ENCODE measurements at regions not wholly inside any gene's neighbourhood (a gene's known extent, or its start where the extent isn't known, plus 50 kb on each side); places are given as distances from the start of the nearest gene placed in this dataset.
"Not testable (repeated sequence)": the region's sequence is repeated elsewhere in the genome, so short reads cannot be mapped to it uniquely, and the experiment has no call there.

DNA sequence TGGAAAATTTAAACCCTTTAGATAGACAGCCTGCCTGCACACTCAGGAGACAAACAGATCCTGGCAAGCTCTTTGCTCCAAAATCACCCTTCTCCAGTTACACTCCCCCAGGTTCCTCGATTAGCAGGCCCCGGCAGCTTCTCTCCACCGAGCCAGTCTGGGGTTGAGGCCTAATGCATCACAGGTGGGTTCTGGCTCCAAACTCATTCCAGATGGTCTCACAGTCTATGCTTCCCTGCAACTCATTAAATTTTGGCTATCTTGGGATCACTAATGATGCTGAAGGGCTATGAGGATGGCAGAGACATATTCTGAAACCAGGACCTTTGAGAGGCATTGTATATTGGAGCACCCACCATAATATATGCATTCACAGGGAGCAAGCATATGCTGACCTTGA, 559.8 kb upstream of the USP24 start:
- no peaks in the 10 kb centered on the region for H3K4me1 Mint-ChIP-seq (ENCODE audit: low read depth)
- no peak for DNase-seq
- H3K27me3 Mint-ChIP-seq (ENCODE audit: insufficient read depth) = no peaks in the 10 kb centered on the region
- TF ChIP-seq, protein P1, sequence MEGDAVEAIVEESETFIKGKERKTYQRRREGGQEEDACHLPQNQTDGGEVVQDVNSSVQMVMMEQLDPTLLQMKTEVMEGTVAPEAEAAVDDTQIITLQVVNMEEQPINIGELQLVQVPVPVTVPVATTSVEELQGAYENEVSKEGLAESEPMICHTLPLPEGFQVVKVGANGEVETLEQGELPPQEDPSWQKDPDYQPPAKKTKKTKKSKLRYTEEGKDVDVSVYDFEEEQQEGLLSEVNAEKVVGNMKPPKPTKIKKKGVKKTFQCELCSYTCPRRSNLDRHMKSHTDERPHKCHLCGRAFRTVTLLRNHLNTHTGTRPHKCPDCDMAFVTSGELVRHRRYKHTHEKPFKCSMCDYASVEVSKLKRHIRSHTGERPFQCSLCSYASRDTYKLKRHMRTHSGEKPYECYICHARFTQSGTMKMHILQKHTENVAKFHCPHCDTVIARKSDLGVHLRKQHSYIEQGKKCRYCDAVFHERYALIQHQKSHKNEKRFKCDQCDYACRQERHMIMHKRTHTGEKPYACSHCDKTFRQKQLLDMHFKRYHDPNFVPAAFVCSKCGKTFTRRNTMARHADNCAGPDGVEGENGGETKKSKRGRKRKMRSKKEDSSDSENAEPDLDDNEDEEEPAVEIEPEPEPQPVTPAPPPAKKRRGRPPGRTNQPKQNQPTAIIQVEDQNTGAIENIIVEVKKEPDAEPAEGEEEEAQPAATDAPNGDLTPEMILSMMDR (IDR thresholded peaks at IDR 0.05) = no peak
- H3K4me3 Mint-ChIP-seq = no peak overlapping the region
- H3K36me3 Mint-ChIP-seq (ENCODE audit: low read depth) = no peaks in the 10 kb centered on the region
- no peak overlapping the region for H3K27ac Mint-ChIP-seq
- no peaks in the 10 kb centered on the region for H3K9me3 Mint-ChIP-seq

DNA sequence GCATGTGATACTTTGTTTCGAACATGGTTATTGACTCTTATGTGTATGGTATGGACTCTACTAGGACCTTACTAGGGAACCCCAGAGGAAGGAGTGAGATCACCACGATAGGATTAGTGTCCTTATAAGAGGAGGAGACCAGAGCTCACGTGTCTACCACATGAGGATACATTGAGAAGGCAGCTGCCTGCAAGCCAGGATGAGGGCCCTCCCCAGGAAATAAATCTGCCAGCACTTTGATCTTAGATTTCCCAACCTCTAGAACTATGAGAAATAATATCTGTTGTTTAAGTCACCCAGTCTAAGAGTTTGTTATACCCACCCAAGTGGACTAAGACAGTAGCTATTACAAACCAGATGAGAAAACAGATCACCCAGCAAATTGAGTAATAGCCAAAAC, 559.3 kb upstream of the USP24 start:
- H3K4me3 Mint-ChIP-seq = no peak overlapping the region
- H3K9me3 Mint-ChIP-seq = no peaks in the 10 kb centered on the region
- H3K36me3 Mint-ChIP-seq (ENCODE audit: low read depth) = no peaks in the 10 kb centered on the region
- TF ChIP-seq, protein P1 (IDR thresholded peaks at IDR 0.05) = no peak
- no peaks in the 10 kb centered on the region for H3K27me3 Mint-ChIP-seq (ENCODE audit: insufficient read depth)
- no peaks in the 10 kb centered on the region for H3K4me1 Mint-ChIP-seq (ENCODE audit: low read depth)
- no peak overlapping the region for H3K27ac Mint-ChIP-seq
- DNase-seq = no peak

DNA sequence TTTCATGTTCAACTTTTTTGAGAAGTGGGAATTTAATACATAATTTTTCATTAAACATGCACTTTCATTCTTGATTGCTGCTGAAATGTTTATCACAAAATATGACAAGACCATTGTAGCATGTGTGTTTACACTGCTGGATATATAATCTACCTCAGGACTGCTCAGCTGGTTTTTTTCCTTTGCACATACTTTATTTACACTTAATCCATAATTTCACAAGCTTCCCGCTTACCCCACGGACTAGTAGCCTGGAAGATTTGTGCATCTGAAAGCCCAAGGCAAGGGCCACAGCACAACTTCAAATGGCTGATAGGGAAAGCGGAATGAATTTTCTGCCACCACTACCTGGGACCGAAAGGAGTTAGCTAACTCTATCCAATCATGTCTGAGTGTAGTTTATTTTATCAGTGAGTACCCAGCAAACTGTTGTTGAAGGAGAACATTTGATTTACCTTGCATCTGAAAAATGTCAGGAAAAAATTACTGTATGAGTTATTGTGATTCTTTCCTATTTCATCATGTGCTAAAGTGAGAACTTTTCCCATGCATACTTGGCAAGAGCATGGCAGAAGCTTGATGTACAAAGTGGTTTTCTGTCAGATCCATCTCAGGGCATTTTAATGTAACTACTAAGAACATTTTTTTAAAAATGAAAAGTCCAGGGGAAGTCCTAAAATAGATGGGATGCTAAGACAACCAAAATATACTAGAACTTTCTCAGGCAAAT, 558.2 kb upstream of the USP24 start:
- H3K4me1 Mint-ChIP-seq (ENCODE audit: low read depth) = no peaks in the 10 kb centered on the region
- no peak overlapping the region for H3K27ac Mint-ChIP-seq
- H3K4me3 Mint-ChIP-seq = no peak overlapping the region
- H3K9me3 Mint-ChIP-seq = no peaks in the 10 kb centered on the region
- no peaks in the 10 kb centered on the region for H3K27me3 Mint-ChIP-seq (ENCODE audit: insufficient read depth)
- no peaks in the 10 kb centered on the region for H3K36me3 Mint-ChIP-seq (ENCODE audit: low read depth)
- DNase-seq = no peak
- TF ChIP-seq, protein P1 (IDR thresholded peaks at IDR 0.05) = no peak

DNA sequence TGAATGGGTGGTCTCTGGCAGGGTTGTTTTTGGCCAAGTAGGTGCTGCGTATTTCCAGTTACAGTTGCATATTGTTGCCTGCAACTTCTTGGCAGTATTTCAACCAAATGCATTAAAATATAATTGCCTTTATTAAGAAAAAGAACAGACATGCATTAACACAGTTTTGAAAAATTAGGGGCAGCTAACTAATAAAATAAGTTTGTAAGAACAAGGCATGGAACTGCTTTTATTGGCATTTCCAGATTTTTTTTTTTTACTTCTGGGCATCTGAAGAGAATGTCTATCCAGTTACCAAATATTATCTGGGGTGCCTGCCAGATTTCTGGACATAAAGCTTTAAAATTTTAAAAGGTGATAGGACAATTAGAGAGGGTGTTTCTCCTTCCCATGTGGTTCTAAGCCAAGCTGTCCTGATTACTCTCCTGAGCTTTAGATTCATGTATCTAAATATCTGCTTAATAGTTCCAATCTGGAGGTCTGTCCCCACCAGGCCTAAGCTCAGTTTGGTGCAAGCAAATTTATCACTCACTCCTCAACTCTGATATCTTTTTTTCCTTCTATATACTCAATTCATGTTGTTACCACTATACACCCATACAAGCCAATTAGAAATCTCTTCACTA, 553.3 kb upstream of the USP24 start:
- Mint-ChIP-seq H3K36me3 (ENCODE audit: low read depth) (peaks cover 2% of the 10 kb centered on the region; the same call in 1 of the 2 replicates), H3K27ac (no peak overlapping the region), H3K27me3 (ENCODE audit: insufficient read depth) (no peaks in the 10 kb centered on the region; the same call in 1 of the 2 replicates), H3K4me3 (no peak overlapping the region), H3K4me1 (ENCODE audit: low read depth) (no peaks in the 10 kb centered on the region), H3K9me3 (no peaks in the 10 kb centered on the region)
- TF ChIP-seq, protein P1 (IDR thresholded peaks at IDR 0.05) = no peak
- no peak for DNase-seq

DNA sequence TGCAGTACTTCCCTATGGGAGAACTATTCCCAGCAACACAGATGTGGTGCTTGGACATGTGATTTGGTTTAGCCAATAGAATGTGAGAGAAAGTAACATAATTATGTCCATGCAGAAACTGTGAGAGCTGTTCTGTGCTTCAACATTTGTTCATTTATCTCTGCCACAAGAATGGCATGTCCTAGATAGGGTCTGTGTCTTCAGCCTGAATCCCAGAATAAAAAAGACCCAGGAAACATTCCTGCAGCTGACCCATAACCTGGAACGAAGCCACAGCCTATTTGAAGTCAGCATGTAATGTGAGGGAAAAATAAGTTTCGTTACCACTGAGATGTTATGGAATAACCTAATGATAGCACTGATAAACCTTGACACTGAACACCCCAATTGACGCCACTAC, 552.0 kb upstream of the USP24 start:
- peaks cover 10% of the 10 kb centered on the region; the same call in 1 of the 2 replicates for H3K36me3 Mint-ChIP-seq (ENCODE audit: low read depth)
- peaks cover 5% of the 10 kb centered on the region; the same call in 1 of the 2 replicates for H3K9me3 Mint-ChIP-seq
- TF ChIP-seq, protein P1 (IDR thresholded peaks at IDR 0.05) = no peak
- no peaks in the 10 kb centered on the region for H3K4me1 Mint-ChIP-seq (ENCODE audit: low read depth)
- no peak overlapping the region for H3K27ac Mint-ChIP-seq
- H3K27me3 Mint-ChIP-seq (ENCODE audit: insufficient read depth) = no peaks in the 10 kb centered on the region; the same call in 1 of the 2 replicates
- no peak overlapping the region for H3K4me3 Mint-ChIP-seq
- no peak for DNase-seq

DNA sequence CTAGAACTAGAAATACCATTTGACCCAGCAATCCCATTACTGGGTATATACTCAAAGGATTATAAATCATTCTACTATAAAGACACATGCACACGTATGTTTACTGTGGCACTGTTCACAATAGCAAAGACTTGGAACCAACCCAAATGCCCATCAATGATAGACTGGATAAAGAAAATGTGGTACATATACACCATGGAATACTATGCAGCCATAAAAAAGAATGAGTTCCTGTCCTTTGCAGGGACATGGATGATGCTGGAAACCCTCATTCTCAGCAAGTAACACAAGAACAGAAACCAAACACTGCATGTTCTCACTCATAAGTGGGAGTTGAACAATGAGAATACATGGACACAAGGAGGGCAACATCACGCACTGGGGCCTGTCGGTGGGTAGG, 550.3 kb upstream of the USP24 start:
- not testable (repeated sequence) for H3K27ac Mint-ChIP-seq; H3K9me3 Mint-ChIP-seq; H3K27me3 Mint-ChIP-seq (ENCODE audit: insufficient read depth); H3K4me3 Mint-ChIP-seq; H3K4me1 Mint-ChIP-seq (ENCODE audit: low read depth); DNase-seq
- H3K36me3 Mint-ChIP-seq (ENCODE audit: low read depth) = peaks cover 16% of the 10 kb centered on the region; the same call in 1 of the 2 replicates
